B cell (primary cell): ENCODE measurements at regions not wholly inside any gene's neighbourhood (a gene's known extent, or its start where the extent isn't known, plus 50 kb on each side); places are given as distances from the start of the nearest gene placed in this dataset.

Experiments used
- EZH2 ChIP-seq: IDR thresholded peaks from 2 replicates; pipeline ENCODE4 v1.6.1; 2012; ENCODE audit warnings: borderline replicate concordance, low read depth, mild to moderate bottlenecking, moderate library complexity, low read length; ENCODE audit not compliant: insufficient read depth, poor library complexity, severe bottlenecking
- TF ChIP-seq, protein P1 (sequence below): fragments of 200-600 bp; IDR thresholded peaks from one replicate; pipeline ENCODE4 v1.8.0; 2022; ENCODE audit warnings: antibody characterized with exemption, mild to moderate bottlenecking

- TF ChIP-seq, protein P1, sequence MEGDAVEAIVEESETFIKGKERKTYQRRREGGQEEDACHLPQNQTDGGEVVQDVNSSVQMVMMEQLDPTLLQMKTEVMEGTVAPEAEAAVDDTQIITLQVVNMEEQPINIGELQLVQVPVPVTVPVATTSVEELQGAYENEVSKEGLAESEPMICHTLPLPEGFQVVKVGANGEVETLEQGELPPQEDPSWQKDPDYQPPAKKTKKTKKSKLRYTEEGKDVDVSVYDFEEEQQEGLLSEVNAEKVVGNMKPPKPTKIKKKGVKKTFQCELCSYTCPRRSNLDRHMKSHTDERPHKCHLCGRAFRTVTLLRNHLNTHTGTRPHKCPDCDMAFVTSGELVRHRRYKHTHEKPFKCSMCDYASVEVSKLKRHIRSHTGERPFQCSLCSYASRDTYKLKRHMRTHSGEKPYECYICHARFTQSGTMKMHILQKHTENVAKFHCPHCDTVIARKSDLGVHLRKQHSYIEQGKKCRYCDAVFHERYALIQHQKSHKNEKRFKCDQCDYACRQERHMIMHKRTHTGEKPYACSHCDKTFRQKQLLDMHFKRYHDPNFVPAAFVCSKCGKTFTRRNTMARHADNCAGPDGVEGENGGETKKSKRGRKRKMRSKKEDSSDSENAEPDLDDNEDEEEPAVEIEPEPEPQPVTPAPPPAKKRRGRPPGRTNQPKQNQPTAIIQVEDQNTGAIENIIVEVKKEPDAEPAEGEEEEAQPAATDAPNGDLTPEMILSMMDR: no peak
- TF ChIP-seq EZH2: no peak
These were observed 62.1 kb upstream of the IL12A start for GRCh38 chr3:159926573-159926972.
